ENCODE measurements at regions not wholly inside any gene's neighbourhood (a gene's known extent, or its start where the extent isn't known, plus 50 kb on each side); places are given as distances from the start of the nearest gene placed in this dataset.
"Not testable (repeated sequence)": the region's sequence is repeated elsewhere in the genome, so short reads cannot be mapped to it uniquely, and the experiment has no call there.

DNA sequence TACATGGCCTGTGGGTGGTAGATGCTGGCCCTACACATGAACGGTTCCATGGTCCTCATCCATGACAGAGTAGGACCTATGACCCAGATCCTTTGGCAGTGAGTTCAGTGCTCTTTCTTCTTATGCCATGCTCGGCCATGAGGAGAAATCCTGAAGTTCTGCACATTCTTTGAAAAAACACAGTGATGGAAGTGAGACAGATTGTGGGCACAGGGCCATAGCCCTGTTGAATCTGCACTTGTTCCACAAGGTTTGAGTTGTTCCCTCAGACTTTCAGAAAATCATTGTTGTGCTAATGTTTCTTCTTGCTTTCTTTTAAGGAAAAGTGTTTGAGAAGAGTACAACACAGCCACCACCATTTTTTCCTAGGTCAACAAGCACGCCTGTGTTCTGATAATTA, 180.0 kb downstream of the C12orf75 start:
- no peak for ATAC-seq
- Histone ChIP-seq H3K9me3 (ENCODE audit: low read length) (no peaks in the 10 kb centered on the region), H2AFZ (ENCODE audit: low read length) (no peak overlapping the region), H3K4me2 (ENCODE audit: low read depth, low read length) (no peak overlapping the region), H3K36me3 (replicated peaks in 1 of 2; ENCODE audit: control insufficient read depth in 1 of 2, insufficient read depth in 2 of 2, low read length in 2 of 2) (no peaks in the 10 kb centered on the region), H3K9ac (ENCODE audit: insufficient read depth, low read depth, low read length) (no peak overlapping the region), H4K20me1 (ENCODE audit: insufficient read depth, low read length) (no peaks in the 10 kb centered on the region), H3K4me3 (replicated peaks in 1 of 3; ENCODE audit: insufficient read depth in 1 of 3, low read depth in 2 of 3, low read length in 3 of 3) (no peak overlapping the region), H3K27me3 (ENCODE audit: control insufficient read depth in 1 of 2, insufficient read depth in 2 of 2, low read length in 2 of 2) (peaks cover 0 to 15% of the 10 kb centered on the region in 2 experiments; a peak in 2 of 5 replicates), H3K4me1 (ENCODE audit: insufficient read depth, low read length) (no peaks in the 10 kb centered on the region), H3K27ac (ENCODE audit: extremely low read length, insufficient read depth, low read length) (no peak overlapping the region), H3K79me2 (ENCODE audit: insufficient read depth, low read length) (no peaks in the 10 kb centered on the region)
- no TSS peak for BruUV-seq (replicated peaks)
- no peak for DNase-seq (ENCODE audit: low spot score)
- intact Hi-C loops (cut with micrococcal nuclease; ENCODE audit: unreplicated experiment) (no loop called here), in situ Hi-C loops (cut with HindIII; ENCODE audit: extremely low pct_ligation_motif_present, low pct_unique_long_range_greater_than_20kb) (no loop called here)
- TF ChIP-seq NCOA2 (CRISPR knock-in tag; IDR thresholded peaks at IDR 0.05) (no peak), ZFP36L1 (CRISPR knock-in tag; IDR thresholded peaks at IDR 0.05) (no peak), KDM3A (CRISPR knock-in tag; IDR thresholded peaks at IDR 0.05; ENCODE audit: low read depth) (no peak), MATR3 (CRISPR knock-in tag; IDR thresholded peaks at IDR 0.05) (no peak), ZNF510 (CRISPR knock-in tag; IDR thresholded peaks at IDR 0.05; ENCODE audit: low read depth) (no peak), GTF2F1 (IDR thresholded peaks at IDR 0.05; ENCODE audit: low read length) (no peak), NCOA1 (CRISPR knock-in tag; IDR thresholded peaks at IDR 0.05) (no peak), SSRP1 (CRISPR knock-in tag; IDR thresholded peaks at IDR 0.05) (no peak), ZBTB8A (CRISPR knock-in tag; IDR thresholded peaks at IDR 0.05; ENCODE audit: borderline replicate concordance, low read depth) (no peak), ZNF343 (CRISPR knock-in tag; IDR thresholded peaks at IDR 0.05) (no peak), ZNF782 (CRISPR knock-in tag; IDR thresholded peaks at IDR 0.05; ENCODE audit: borderline replicate concordance) (no peak), FOXP1 (IDR thresholded peaks at IDR 0.05) (no peak), FOXP1 (CRISPR knock-in tag; IDR thresholded peaks at IDR 0.05) (no peak), NPAS2 (CRISPR knock-in tag; IDR thresholded peaks at IDR 0.05; ENCODE audit: borderline replicate concordance) (no peak), ZNF790 (CRISPR knock-in tag; IDR thresholded peaks at IDR 0.05; ENCODE audit: borderline replicate concordance) (no peak), SNRNP70 (IDR thresholded peaks at IDR 0.05; ENCODE audit: low read depth, low read length) (no peak), SRF (IDR thresholded peaks at IDR 0.05; ENCODE audit: low read depth, low read length) (no peak), JARID2 (CRISPR knock-in tag; IDR thresholded peaks at IDR 0.05; ENCODE audit: insufficient replicate concordance) (no peak)
- ChIA-PET POLR2A (no interaction called here), CTCF (ENCODE audit: low intra/inter-chr PET ratio, low total read pairs) (no interaction called here)
- no peak for FAIRE-seq
- WGBS (ENCODE audit: low lambda C conversion rate) = 6% methylated on average over 3 of the region's 3 CpGs

DNA sequence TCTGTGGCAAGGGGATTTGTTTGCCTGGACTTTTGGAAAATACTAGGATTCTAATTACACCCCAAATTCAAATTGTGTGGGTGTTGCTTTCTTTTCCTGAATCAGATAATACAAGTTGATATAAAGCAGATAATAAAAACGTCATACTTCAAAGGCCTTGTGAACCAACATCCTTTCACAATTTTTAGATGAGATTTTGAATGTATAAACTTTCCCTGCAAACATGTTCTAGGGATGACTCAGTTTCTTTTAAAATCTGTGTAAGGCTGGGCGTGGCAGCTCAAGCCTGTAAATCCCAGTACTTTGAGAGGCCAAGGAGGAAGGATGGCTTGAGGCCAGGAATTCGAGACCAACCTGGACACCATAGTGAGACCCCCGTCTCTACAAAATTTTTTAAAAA, 182.4 kb downstream of the C12orf75 start:
- H3K27ac ChIP-seq (ENCODE audit: extremely low read length, insufficient read depth, low read length); H3K9ac ChIP-seq (ENCODE audit: insufficient read depth, low read depth, low read length); H3K4me3 ChIP-seq (replicated peaks in 1 of 3; ENCODE audit: insufficient read depth in 1 of 3, low read depth in 2 of 3, low read length in 3 of 3); CTCF ChIA-PET (ENCODE audit: low intra/inter-chr PET ratio, low total read pairs); ATAC-seq; BruUV-seq (replicated peaks); in situ Hi-C loops (cut with HindIII; ENCODE audit: extremely low pct_ligation_motif_present, low pct_unique_long_range_greater_than_20kb); H3K79me2 ChIP-seq (ENCODE audit: insufficient read depth, low read length); H3K4me2 ChIP-seq (ENCODE audit: low read depth, low read length); H3K36me3 ChIP-seq (replicated peaks in 1 of 2; ENCODE audit: control insufficient read depth in 1 of 2, insufficient read depth in 2 of 2, low read length in 2 of 2); POLR2A ChIA-PET; H3K27me3 ChIP-seq (ENCODE audit: control insufficient read depth in 1 of 2, insufficient read depth in 2 of 2, low read length in 2 of 2); DNase-seq (ENCODE audit: low spot score); H2AFZ ChIP-seq (ENCODE audit: low read length); FAIRE-seq; intact Hi-C loops (cut with micrococcal nuclease; ENCODE audit: unreplicated experiment); H3K9me3 ChIP-seq (ENCODE audit: low read length); H4K20me1 ChIP-seq (ENCODE audit: insufficient read depth, low read length); H3K4me1 ChIP-seq (ENCODE audit: insufficient read depth, low read length): not testable (repeated sequence)
- WGBS (ENCODE audit: low lambda C conversion rate) = 0% methylated on average over 4 of the region's 4 CpGs
